Activated B cell treated with CpG ODN at 0.5 μM for 24 hours (primary cell): ENCODE measurements at regions not wholly inside any gene's neighbourhood (a gene's known extent, or its start where the extent isn't known, plus 50 kb on each side); places are given as distances from the start of the nearest gene placed in this dataset.
"Not testable (repeated sequence)": the region's sequence is repeated elsewhere in the genome, so short reads cannot be mapped to it uniquely, and the experiment has no call there.

ENCODE experiments used
- ATAC-seq: fragments of 200-7000 bp; cut with Tn5 transposase; one replicate; pipeline ENCODE4 v1.10.0; 2021; ENCODE audit warnings: low read depth, mild to moderate bottlenecking, moderate library complexity
- CTCF ChIA-PET: fragments of 350-600 bp; sonication (Branson Sonifier 250); formaldehyde crosslinking; loops from one replicate; lab custom pipeline; 2021; ENCODE audit warnings: antibody characterized with exemption; lab: Charles Lee
- POLR2A ChIA-PET: fragments of 350-600 bp; sonication (Branson Sonifier 250); formaldehyde crosslinking; loops from one replicate; lab custom pipeline; 2021; ENCODE audit warnings: antibody characterized with exemption; lab: Charles Lee
- DNase-seq: peaks from one replicate; pipeline ENCODE4 v3.0.0; 2022
- H3K27ac Mint-ChIP-seq: one replicate; pipeline ENCODE4 v1.8.0; 2020; ENCODE audit warnings: mixed read lengths
- H3K27me3 Mint-ChIP-seq: one replicate; pipeline ENCODE4 v1.8.0; 2021; ENCODE audit warnings: mixed read lengths
- H3K36me3 Mint-ChIP-seq: one replicate; pipeline ENCODE4 v1.8.0; 2021; ENCODE audit warnings: low read depth, mixed read lengths
- H3K4me1 Mint-ChIP-seq: one replicate; pipeline ENCODE4 v1.8.0; 2021; ENCODE audit warnings: mixed read lengths
- H3K4me3 Mint-ChIP-seq: one replicate; pipeline ENCODE4 v1.8.0; 2020; ENCODE audit warnings: mild to moderate bottlenecking, mixed read lengths
- H3K9me3 Mint-ChIP-seq: one replicate; pipeline ENCODE4 v1.8.0; 2020; ENCODE audit warnings: mixed read lengths
- intact Hi-C: fragments of 100-400 bp; cut with micrococcal nuclease; formaldehyde crosslinking; loops from one replicate; pipeline ENCODE4 v1.15.1; 2024
- TF ChIP-seq, protein P1 (sequence below): fragments of 200-600 bp; IDR thresholded peaks from one replicate; pipeline ENCODE4 v1.8.0; 2022; ENCODE audit warnings: antibody characterized with exemption, mild to moderate bottlenecking

DNA sequence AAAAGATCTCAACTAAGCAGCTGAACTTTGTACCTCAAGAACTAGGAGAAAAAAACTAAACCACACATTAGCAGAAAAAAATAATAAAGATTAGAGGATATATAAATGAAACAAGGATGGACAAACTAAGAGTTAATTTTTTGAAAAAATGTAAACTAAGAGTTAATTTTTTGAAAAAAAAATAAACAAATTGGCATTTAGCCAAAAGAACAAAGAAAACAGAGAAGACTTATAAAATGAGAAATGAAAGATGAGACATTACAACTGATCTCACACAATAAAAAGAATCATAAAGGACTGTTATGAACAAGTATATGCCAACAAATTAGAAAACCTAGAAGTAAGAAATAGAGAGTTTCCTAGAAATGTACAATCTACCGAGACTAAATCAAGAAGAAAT lies 859.2 kb upstream of the GYPC start:
- intact Hi-C loops = no loop called here
- ChIA-PET CTCF (no interaction called here), POLR2A (no interaction called here)
- no peaks in the 10 kb centered on the region for H3K36me3 Mint-ChIP-seq
- ATAC-seq (no peak), DNase-seq (no peak)
- TF ChIP-seq, protein P1, sequence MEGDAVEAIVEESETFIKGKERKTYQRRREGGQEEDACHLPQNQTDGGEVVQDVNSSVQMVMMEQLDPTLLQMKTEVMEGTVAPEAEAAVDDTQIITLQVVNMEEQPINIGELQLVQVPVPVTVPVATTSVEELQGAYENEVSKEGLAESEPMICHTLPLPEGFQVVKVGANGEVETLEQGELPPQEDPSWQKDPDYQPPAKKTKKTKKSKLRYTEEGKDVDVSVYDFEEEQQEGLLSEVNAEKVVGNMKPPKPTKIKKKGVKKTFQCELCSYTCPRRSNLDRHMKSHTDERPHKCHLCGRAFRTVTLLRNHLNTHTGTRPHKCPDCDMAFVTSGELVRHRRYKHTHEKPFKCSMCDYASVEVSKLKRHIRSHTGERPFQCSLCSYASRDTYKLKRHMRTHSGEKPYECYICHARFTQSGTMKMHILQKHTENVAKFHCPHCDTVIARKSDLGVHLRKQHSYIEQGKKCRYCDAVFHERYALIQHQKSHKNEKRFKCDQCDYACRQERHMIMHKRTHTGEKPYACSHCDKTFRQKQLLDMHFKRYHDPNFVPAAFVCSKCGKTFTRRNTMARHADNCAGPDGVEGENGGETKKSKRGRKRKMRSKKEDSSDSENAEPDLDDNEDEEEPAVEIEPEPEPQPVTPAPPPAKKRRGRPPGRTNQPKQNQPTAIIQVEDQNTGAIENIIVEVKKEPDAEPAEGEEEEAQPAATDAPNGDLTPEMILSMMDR = no peak
- no peaks in the 10 kb centered on the region for H3K27me3 Mint-ChIP-seq
- no peaks in the 10 kb centered on the region for H3K4me1 Mint-ChIP-seq
- no peak overlapping the region for H3K4me3 Mint-ChIP-seq
- H3K27ac Mint-ChIP-seq = no peak overlapping the region
- peaks cover 14% of the 10 kb centered on the region for H3K9me3 Mint-ChIP-seq

DNA sequence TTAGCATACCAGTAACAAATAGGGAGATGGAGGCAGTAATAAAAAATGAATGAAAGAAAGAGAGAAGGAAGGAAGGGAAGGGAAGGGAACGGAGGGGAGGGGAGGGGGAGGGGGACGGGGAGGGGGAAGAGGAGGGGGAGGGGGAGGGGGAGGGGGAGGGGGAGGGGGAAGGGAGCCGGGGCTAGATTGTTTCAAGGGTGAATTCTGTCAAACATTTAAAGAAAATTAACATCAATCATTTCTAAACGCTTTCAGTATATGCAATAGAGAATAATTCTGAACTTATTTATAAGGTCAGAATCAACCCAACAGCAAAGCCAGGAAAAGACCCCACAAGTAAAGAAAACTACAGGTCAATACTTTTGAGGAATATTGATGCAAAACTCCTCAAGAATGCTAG lies 858.8 kb upstream of the GYPC start:
- DNase-seq = no peak
- H3K27ac Mint-ChIP-seq = no peak overlapping the region
- intact Hi-C loops = no loop called here
- H3K9me3 Mint-ChIP-seq = peaks cover 14% of the 10 kb centered on the region
- TF ChIP-seq, protein P1 = no peak
- H3K36me3 Mint-ChIP-seq = no peaks in the 10 kb centered on the region
- no peak overlapping the region for H3K4me3 Mint-ChIP-seq
- POLR2A ChIA-PET = no interaction called here
- CTCF ChIA-PET = no interaction called here
- no peaks in the 10 kb centered on the region for H3K4me1 Mint-ChIP-seq
- ATAC-seq = no peak
- no peaks in the 10 kb centered on the region for H3K27me3 Mint-ChIP-seq

DNA sequence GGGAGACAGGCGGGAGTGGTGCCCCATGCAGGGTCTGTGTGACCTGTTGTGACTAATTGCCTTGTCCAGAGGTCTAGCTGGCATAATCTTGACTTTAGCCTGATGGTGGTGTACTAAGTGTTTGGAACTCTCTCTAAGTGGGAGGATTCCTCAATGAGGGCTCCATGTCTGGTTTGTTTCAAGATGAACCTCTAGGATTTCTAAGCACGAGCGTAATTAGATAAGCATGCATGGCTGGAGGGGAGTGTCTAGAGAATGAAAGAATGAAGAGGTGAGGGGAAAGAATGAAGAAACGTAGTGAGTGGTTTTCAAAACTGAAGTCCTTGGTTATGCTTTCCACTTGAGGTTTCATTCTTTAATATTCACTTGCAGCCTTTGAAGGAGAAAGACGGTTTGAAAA lies 833.2 kb upstream of the GYPC start:
- POLR2A ChIA-PET = no interaction called here
- Mint-ChIP-seq H3K36me3 (no peaks in the 10 kb centered on the region), H3K27ac (no peak overlapping the region), H3K9me3 (peaks cover 2% of the 10 kb centered on the region), H3K4me3 (no peak overlapping the region), H3K4me1 (no peaks in the 10 kb centered on the region), H3K27me3 (no peaks in the 10 kb centered on the region)
- intact Hi-C loops = no loop called here
- TF ChIP-seq, protein P1 = no peak
- no peak for DNase-seq
- CTCF ChIA-PET = no interaction called here
- no peak for ATAC-seq

DNA sequence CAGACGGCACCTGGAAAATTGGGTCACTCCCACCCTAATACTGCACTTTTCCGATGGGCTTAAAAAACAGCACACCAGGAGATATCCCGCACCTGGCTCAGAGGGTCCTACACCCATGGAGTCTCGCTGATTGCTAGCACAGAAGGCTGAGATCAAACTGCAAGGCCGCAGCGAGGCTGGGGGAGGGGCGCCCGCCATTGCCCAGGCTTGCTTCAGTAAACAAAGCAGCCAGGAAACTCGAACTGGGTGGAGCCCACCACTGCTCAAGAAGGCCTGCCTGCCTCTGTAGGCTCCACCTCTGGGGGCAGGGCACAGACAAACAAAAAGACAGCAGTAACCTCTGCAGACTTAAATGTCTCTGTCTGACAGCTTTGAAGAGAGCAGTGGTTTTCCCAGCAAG lies 830.2 kb upstream of the GYPC start:
- intact Hi-C loops, H3K27me3 Mint-ChIP-seq, DNase-seq, CTCF ChIA-PET, H3K36me3 Mint-ChIP-seq, ATAC-seq, H3K4me3 Mint-ChIP-seq, H3K9me3 Mint-ChIP-seq, H3K27ac Mint-ChIP-seq, POLR2A ChIA-PET, H3K4me1 Mint-ChIP-seq: not testable (repeated sequence)

DNA sequence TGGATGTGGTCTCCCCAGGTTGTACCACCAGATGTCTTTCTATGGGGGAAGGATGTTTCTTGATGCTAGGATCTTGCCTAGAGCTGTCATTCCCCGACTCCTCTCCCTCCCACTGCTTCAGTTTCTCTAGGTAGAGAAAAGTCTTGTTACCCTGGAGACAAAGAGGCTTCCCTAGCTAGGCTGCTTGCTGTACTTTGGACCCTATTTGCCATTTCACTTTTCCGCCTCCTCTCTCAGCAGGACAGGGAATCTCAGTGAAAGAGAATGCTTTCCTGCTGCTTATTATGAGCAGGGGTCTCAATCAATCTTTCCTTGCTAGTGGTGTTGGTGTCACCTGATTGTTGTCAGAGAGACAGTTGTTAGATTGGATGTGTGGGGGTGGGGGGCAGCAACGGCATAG lies 818.8 kb upstream of the GYPC start:
- CTCF ChIA-PET = no interaction called here
- no peaks in the 10 kb centered on the region for H3K4me1 Mint-ChIP-seq
- H3K4me3 Mint-ChIP-seq = no peak overlapping the region
- TF ChIP-seq, protein P1 = no peak
- ATAC-seq = no peak
- H3K27ac Mint-ChIP-seq = no peak overlapping the region
- POLR2A ChIA-PET = no interaction called here
- intact Hi-C loops = no loop called here
- H3K36me3 Mint-ChIP-seq = no peaks in the 10 kb centered on the region
- H3K27me3 Mint-ChIP-seq = no peaks in the 10 kb centered on the region
- no peak for DNase-seq
- no peaks in the 10 kb centered on the region for H3K9me3 Mint-ChIP-seq

DNA sequence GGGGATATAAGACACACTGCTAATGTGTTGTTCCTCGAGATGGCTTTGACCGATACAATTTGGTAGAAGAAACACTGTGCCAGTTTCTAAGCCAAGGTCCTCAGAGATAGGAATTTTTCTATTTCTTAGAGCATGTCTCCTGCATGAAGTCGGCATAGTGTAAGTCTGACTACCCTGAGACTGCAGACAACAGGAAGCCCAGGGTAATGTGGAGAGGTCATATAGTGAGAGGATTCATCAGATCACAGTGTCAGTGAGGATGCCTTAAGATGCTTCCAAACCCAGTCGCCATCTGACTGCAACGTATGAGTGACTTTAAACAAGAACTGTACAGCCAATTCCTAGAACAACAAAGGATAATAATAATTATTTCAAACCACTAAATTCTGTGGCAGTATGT lies 818.3 kb upstream of the GYPC start:
- DNase-seq (no peak), ATAC-seq (no peak)
- CTCF ChIA-PET = no interaction called here
- intact Hi-C loops = no loop called here
- Mint-ChIP-seq H3K4me3 (no peak overlapping the region), H3K4me1 (no peaks in the 10 kb centered on the region), H3K36me3 (no peaks in the 10 kb centered on the region), H3K27ac (no peak overlapping the region), H3K27me3 (no peaks in the 10 kb centered on the region), H3K9me3 (no peaks in the 10 kb centered on the region)
- POLR2A ChIA-PET = no interaction called here
- TF ChIP-seq, protein P1 = no peak
